SHP77 (cell line): ENCODE measurements at regions not wholly inside any gene's neighbourhood (a gene's known extent, or its start where the extent isn't known, plus 50 kb on each side); places are given as distances from the start of the nearest gene placed in this dataset.
A peak's percentile ranks its signal among the peaks of the same experiment; 100 is the strongest.
"Not testable (repeated sequence)": the region's sequence is repeated elsewhere in the genome, so short reads cannot be mapped to it uniquely, and the experiment has no call there.

Source experiments
- DNase-seq, 2 experiments: peaks; one replicate each; lab custom pipeline; 2025; lab: John Stamatoyannopoulos, UW

- DNase-seq, result no peak
Observed at GRCh38 chr20:26216025-26216424, 519.4 kb upstream of the ZNF337 start.

DNA sequence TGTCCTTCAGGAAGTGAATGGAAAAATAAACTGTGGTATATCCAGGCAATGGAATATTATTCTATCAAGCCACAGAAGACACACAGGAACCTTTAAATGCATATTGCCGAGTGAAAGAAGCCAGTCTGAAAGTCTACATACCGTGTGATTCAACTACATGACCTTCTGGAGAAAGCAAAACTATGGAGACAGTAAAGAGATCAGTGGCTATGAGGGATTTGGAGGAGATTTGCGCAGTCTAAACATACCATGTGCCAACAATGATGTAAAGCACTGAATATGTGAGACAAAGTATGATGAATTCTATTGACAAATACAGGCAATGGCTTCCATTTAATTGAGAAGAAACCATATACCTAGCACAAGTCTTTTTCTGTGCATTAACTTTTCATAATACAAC, 518.3 kb upstream of the ZNF337 start:
- no peak for DNase-seq

GRCh38 chr20:26209171-26209941, 512.7 kb upstream of the ZNF337 start:
- no peak for DNase-seq

DNA sequence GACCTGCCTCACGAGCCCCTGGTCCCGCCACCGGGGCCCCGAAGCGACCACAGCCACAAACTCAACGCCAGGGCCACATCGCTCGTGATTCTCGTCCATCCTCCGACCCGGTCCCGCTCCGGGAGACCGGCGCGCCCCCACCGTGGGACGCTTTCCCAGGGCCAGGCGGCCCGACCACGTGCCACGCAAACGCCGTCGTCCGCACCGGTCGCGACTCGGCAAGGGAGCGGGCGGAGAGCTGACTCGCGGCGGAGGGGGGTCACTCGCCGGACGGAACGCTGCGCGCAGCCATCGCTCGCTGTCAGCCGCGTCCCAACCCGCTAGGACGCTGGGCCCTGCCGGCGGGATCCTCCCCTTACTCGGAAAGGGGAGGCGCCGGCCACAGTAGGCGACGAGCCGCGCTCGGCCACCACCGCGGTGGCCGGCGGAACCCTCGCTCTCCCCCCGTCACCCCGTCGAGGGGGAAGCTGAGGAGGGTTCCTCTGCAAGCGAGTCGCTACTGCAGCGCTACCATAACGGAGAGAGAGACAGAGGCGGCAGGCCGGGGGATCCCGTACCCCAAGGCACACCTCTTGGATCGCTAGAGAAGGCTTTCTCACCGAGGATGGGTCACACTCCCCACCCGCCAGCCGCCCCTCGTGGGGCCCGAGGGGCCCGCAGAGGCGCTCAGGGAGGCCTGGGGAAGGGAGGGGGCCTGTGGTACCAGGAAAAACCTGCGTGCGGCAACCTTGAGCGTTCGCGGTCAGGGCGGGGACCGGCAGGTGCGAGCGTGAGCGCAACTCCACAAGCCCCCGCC, 511.8 kb upstream of the ZNF337 start:
- DNase-seq, result no peak

DNA sequence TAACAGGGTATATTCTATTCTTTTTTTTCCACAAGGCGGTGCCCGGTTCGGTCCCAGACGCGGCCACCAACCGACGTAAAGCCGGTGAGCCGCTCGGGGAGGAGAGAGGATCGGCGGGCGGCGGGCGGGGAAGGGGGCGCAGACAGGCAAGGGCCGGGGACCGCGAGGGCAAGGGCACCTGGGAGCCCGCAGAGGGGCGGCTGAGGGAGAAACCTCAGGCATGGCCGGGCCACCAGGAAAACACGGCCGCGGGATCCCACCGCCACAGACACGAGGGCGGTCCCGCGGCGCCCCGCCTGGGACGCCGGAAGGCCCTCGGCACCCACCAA, 511.3 kb upstream of the ZNF337 start:
- DNase-seq, result not testable (repeated sequence)

- DNase-seq, result no peak
Observed at GRCh38 chr20:26207237-26207966, 510.7 kb upstream of the ZNF337 start.

DNA sequence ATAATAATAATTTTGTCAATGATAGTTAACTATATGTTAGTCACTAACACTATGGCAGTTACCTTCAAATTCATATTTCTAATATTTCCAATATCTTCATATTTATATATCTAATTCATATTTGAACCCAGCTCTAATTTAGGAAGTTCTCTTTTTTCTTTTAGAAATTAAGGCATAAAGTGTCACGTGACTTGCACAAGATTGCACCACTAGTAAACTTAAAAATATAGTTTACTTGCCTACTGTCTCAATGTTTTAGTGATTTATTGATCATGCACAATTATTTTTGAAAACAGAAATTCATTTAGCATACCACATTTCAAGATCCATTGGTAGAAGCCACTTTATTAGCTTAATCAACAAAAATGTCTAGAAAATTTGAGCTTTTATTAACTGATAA, 508.7 kb upstream of the ZNF337 start:
- no peak for DNase-seq

DNA sequence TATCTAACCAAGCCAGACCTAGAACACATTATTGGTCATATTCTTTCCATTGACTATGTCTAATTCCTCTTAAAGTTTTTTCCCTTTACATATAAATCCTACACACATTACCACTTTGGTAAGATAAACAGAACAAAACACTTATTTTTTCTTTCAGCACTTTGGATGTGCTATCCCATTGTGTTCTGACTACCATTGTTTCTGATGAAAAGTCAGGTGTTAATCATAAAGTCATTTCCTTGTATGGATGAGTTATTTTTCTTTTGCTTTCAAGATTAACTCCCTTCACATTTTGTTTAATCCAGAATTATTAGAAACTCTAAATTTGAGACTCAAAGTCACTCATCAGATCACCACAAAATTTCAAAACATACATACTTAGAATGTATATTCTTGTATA, 504.4 kb upstream of the ZNF337 start:
- not testable (repeated sequence) for DNase-seq

DNA sequence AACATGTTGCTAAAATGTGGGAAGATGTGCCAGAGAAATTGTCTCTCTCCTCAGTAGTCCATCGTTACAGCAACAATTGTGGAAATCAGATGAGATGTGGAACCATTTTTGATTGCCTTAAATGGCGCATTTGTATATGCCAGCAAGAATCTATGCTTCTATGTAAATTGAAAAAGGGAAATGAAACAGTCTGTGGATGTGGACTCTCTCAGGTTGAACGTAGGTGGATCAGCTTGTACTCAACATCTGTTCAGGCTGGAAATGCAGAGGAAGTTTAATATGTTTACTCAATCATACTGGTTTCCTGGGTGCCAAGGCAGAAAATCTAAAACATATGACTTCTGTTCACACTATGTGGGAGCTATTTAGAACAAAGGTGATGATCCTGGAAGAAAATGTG, 490.7 kb upstream of the ZNF337 start:
- DNase-seq, result not testable (repeated sequence)

- DNase-seq, result not testable (repeated sequence)
Observed at GRCh38 chr20:26183720-26184119, 487.1 kb upstream of the ZNF337 start.

DNA sequence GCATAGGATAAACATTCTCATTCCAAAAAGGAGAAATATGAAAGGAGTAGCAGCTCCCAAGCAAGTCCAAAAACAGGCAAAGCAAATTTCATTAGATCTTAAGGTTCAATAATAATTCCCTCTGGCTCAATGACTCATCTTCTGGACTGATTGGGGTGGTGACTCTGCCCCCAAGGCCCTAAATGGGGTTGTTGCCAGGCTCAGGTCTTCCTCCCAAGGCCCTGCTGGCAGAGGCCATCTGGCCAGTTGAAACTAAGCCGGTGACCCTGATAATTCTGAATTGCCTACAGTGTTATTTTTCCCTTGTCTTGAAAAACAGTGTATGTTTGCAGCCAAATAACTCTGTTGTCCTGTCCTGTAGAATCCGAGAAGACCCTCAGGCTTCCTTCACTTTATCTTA, 484.7 kb upstream of the ZNF337 start:
- DNase-seq, result not testable (repeated sequence)

GRCh38 chr20:26171875-26172274, 475.2 kb upstream of the ZNF337 start:
- not testable (repeated sequence) for DNase-seq

GRCh38 chr20:26169506-26169905, 472.9 kb upstream of the ZNF337 start:
- no peak for DNase-seq

DNA sequence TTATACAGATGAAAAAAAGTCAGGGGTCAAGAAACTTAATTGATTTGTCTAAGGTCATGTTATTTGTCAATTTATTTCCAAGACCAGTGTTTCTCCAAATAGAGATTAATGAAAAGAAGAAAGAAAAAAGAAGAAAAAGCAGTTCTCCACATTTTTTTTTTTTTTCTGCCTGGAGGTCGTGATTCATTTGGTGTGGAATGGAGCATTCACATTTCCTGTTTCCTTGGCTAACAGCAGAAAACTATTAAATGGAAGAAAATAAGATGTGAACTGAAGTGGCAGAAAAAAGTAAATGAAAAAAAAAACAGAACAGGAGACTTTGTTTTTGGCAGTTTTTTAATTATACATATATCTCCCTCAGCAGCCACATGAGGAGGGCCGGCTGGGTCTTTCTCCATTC, 470.8 kb upstream of the ZNF337 start:
- no peak for DNase-seq

DNA sequence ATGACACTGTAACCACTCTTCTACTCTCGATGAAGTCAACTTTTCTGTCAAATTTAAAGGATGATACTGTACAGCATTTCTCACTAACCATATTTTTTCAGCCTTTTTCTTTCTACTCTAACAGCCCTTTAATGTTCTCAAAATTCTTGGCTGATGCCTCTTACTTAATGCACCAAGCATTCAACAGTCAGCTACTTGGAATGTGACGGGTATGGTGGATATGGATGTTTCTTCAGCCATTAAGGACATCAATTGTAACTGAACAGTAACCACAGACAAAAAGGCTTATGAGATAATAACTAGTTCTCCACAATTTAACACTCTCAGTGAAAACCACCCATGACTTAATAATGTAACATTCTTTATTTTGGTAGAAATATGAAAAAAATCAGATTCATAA, 467.2 kb upstream of the ZNF337 start:
- no peak for DNase-seq

DNA sequence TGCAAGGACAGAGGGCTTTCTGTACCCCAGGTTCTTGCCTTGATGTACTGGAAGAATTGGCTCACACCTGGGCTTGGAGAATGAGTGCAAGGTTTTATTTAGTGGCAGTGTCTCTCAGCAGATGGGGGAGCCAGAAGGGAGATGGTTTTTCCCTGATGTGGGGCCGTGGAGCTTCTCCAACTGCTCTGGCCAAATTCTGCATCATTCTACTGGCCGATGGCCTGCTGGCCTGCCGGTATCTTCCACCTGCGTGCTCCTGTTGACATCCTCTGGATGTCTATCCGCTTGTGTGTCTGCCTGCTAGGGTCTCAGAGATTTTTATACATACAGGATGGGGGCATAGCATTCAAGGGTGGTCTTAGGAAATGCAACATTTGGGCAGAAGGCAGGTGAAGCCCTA, 466.5 kb upstream of the ZNF337 start:
- DNase-seq, result not testable (repeated sequence)

DNA sequence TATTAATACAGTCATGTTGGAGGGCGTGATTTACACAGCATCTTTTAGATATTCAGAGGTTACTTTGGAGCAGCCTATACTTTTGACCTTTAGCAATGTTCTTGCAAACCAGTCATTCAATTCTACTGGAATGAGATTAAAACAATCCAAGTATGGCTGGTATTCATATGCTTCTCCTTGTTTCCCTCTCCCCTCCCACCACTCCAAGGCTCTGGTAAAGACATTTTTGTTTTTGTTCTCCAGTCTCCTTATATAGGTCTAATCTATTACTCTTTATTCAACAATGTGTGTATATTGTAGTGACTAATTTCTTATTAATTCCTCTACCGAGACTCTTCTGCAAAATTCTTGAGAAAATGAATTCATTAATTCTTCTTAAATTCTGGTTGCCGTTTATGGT, 465.1 kb upstream of the ZNF337 start:
- DNase-seq, result not testable (repeated sequence)

DNA sequence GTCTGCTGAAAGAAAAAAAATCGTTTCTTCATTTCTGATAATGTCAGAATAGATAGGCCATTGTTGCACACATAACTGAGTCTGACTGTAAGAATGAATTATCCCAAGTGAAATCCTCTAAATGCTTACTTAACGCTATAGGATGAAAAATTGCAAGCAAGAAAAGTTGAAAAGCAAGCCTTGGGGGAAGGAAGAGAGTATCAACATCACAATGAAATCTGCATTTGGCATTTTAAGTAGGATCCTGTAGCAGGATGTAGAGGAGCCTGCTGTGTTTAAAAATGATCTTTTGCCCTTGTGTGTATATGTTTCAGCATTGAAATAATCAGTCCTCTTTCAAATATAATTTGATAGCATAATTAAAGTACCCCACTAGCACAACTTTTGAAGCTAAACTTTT, 464.3 kb upstream of the ZNF337 start:
- not testable (repeated sequence) for DNase-seq

- no peak for DNase-seq
Observed at GRCh38 chr20:26154224-26154623, 457.6 kb upstream of the ZNF337 start.

- DNase-seq, result peak; percentile 88 to 98
Observed at GRCh38 chr20:26135325-26136110, 438.9 kb upstream of the ZNF337 start.

DNA sequence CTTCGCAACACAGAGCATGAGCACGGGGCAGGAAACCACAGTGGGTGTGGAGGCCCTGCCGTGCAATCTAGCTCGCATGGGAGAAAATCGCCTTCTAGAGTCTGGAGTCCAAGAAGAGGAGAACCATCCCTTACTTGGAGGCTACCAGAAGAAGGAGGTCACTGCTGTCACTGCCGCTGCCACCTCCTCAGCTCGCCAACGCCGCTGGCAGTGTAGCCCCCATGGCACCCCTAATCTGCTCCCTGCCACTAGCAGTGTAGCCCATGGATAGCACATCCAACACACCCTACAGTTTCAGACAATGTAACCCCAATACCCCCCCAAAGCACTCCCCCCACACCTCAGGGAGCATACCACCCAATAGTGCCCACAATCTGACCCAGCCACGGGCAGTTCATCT, 438.0 kb upstream of the ZNF337 start:
- DNase-seq, result no peak

DNA sequence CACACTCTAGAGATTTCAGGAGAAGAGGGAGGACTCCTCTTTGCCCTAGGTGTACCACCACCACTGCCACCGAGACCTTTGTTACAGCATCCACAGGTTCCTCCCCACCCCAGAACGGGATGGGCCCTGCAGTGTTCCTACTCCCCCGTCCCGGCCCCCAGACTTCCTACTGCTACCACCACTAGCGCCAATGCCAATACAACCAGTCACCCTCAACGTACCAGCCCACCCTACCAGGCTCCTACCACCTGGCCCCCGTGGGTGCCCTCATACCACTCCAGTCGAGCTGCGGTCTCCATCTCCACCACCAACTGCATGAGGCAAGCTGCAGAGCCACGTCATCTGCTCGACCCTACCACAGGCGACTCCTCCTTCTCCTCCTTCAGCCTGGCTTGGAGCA, 437.1 kb upstream of the ZNF337 start:
- DNase-seq, result not testable (repeated sequence)
